ENCODE measurements at regions not wholly inside any gene's neighbourhood (a gene's known extent, or its start where the extent isn't known, plus 50 kb on each side); places are given as distances from the start of the nearest gene placed in this dataset.
"Not testable (repeated sequence)": the region's sequence is repeated elsewhere in the genome, so short reads cannot be mapped to it uniquely, and the experiment has no call there.

GRCh38 chr5:163580516-163580915, 75.1 kb downstream of the MAT2B start:
- TF ChIP-seq EGR1 (IDR thresholded peaks at IDR 0.05; ENCODE audit: low read depth in 2 of 2), result no peak
- TF ChIP-seq HNF4A (conservative IDR thresholded peaks at IDR 0.05), result peak in 1 of 2 donors; percentile 15
- no peak for TF ChIP-seq GABPA (IDR thresholded peaks at IDR 0.05 in 1 of 2, conservative IDR thresholded peaks at IDR 0.05 in 1 of 2)
- TF ChIP-seq ZBTB33 (IDR thresholded peaks at IDR 0.05), result no peak
- no peak for TF ChIP-seq SP1 (IDR thresholded peaks at IDR 0.05)
- TF ChIP-seq FOXA1 (IDR thresholded peaks at IDR 0.05), result no peak
- Histone ChIP-seq H3K4me3 (ENCODE audit: low read depth in 1 of 3, low read length in 3 of 3) (no peak overlapping the region), H3K36me3 (ENCODE audit: control insufficient read depth in 4 of 4, insufficient read depth in 3 of 4, low read depth in 1 of 4, low read length in 3 of 4) (no peaks in the 10 kb centered on the region), H3K27me3 (ENCODE audit: control insufficient read depth in 4 of 4, insufficient read depth in 4 of 4, low read length in 3 of 4) (no peaks in the 10 kb centered on the region), H3K9ac (ENCODE audit: low read depth in 1 of 2, low read length in 2 of 2) (no peak overlapping the region), H3K9me3 (ENCODE audit: control insufficient read depth in 4 of 4, low read length in 3 of 4) (no peaks in the 10 kb centered on the region), H3K27ac (ENCODE audit: low read depth in 1 of 2, low read length in 2 of 2) (no peak overlapping the region), H3K4me1 (ENCODE audit: control insufficient read depth in 4 of 4, insufficient read depth in 4 of 4, low read length in 3 of 4) (peaks cover 0 to 4% (median 0%) of the 10 kb centered on the region in 4 donors)
- WGBS, result 56% methylated on average over 2 of the region's 2 CpGs
- no peak for DNase-seq (ENCODE audit: low spot score)

GRCh38 chr5:163583491-163584153, 78.2 kb downstream of the MAT2B start:
- not testable (repeated sequence) for H3K27ac ChIP-seq (ENCODE audit: low read depth in 1 of 2, low read length in 2 of 2); DNase-seq (ENCODE audit: low spot score); H3K4me1 ChIP-seq (ENCODE audit: control insufficient read depth in 4 of 4, insufficient read depth in 4 of 4, low read length in 3 of 4); H3K9me3 ChIP-seq (ENCODE audit: control insufficient read depth in 4 of 4, low read length in 3 of 4); H3K9ac ChIP-seq (ENCODE audit: low read depth in 1 of 2, low read length in 2 of 2); H3K36me3 ChIP-seq (ENCODE audit: control insufficient read depth in 4 of 4, insufficient read depth in 3 of 4, low read depth in 1 of 4, low read length in 3 of 4); H3K27me3 ChIP-seq (ENCODE audit: control insufficient read depth in 4 of 4, insufficient read depth in 4 of 4, low read length in 3 of 4); H3K4me3 ChIP-seq (ENCODE audit: low read depth in 1 of 3, low read length in 3 of 3)
- 94% methylated on average over 50 of the region's 50 CpGs for WGBS

- 57% methylated on average over 1 of the region's 1 CpG for WGBS
Observed at GRCh38 chr5:163585206-163585605, 79.8 kb downstream of the MAT2B start.

More at GRCh38 chr5:163585206-163585605, 79.8 kb downstream of the MAT2B start:
- H3K9ac ChIP-seq (ENCODE audit: low read depth in 1 of 2, low read length in 2 of 2), result no peak overlapping the region
- H3K9me3 ChIP-seq (ENCODE audit: control insufficient read depth in 4 of 4, low read length in 3 of 4), result no peaks in the 10 kb centered on the region
- peaks cover 0 to 4% (median 0%) of the 10 kb centered on the region in 4 donors for H3K4me1 ChIP-seq (ENCODE audit: control insufficient read depth in 4 of 4, insufficient read depth in 4 of 4, low read length in 3 of 4)
- H3K36me3 ChIP-seq (ENCODE audit: control insufficient read depth in 4 of 4, insufficient read depth in 3 of 4, low read depth in 1 of 4, low read length in 3 of 4), result no peaks in the 10 kb centered on the region
- H3K27ac ChIP-seq (ENCODE audit: low read depth in 1 of 2, low read length in 2 of 2), result no peak overlapping the region
- TF ChIP-seq SP1 (IDR thresholded peaks at IDR 0.05) (no peak), HNF4G (IDR thresholded peaks at IDR 0.05) (no peak), GABPA (IDR thresholded peaks at IDR 0.05 in 1 of 2, conservative IDR thresholded peaks at IDR 0.05 in 1 of 2) (no peak), ZBTB33 (IDR thresholded peaks at IDR 0.05) (no peak), RXRA (IDR thresholded peaks at IDR 0.05) (no peak), HNF4A (conservative IDR thresholded peaks at IDR 0.05) (no peak), NR2F2 (IDR thresholded peaks at IDR 0.05) (no peak), EGR1 (IDR thresholded peaks at IDR 0.05; ENCODE audit: low read depth in 2 of 2) (no peak), TAF1 (conservative IDR thresholded peaks at IDR 0.05) (no peak)
- TF ChIP-seq, protein P1, sequence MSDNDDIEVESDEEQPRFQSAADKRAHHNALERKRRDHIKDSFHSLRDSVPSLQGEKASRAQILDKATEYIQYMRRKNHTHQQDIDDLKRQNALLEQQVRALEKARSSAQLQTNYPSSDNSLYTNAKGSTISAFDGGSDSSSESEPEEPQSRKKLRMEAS (IDR thresholded peaks at IDR 0.05), result no peak
- TF ChIP-seq, protein P2, sequence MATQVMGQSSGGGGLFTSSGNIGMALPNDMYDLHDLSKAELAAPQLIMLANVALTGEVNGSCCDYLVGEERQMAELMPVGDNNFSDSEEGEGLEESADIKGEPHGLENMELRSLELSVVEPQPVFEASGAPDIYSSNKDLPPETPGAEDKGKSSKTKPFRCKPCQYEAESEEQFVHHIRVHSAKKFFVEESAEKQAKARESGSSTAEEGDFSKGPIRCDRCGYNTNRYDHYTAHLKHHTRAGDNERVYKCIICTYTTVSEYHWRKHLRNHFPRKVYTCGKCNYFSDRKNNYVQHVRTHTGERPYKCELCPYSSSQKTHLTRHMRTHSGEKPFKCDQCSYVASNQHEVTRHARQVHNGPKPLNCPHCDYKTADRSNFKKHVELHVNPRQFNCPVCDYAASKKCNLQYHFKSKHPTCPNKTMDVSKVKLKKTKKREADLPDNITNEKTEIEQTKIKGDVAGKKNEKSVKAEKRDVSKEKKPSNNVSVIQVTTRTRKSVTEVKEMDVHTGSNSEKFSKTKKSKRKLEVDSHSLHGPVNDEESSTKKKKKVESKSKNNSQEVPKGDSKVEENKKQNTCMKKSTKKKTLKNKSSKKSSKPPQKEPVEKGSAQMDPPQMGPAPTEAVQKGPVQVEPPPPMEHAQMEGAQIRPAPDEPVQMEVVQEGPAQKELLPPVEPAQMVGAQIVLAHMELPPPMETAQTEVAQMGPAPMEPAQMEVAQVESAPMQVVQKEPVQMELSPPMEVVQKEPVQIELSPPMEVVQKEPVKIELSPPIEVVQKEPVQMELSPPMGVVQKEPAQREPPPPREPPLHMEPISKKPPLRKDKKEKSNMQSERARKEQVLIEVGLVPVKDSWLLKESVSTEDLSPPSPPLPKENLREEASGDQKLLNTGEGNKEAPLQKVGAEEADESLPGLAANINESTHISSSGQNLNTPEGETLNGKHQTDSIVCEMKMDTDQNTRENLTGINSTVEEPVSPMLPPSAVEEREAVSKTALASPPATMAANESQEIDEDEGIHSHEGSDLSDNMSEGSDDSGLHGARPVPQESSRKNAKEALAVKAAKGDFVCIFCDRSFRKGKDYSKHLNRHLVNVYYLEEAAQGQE (IDR thresholded peaks at IDR 0.05), result no peak
- DNase-seq (ENCODE audit: low spot score), result no peak
- H3K4me3 ChIP-seq (ENCODE audit: low read depth in 1 of 3, low read length in 3 of 3), result no peak overlapping the region
- H3K27me3 ChIP-seq (ENCODE audit: control insufficient read depth in 4 of 4, insufficient read depth in 4 of 4, low read length in 3 of 4), result peaks cover 0 to 5% (median 0%) of the 10 kb centered on the region in 4 donors

Measured in liver (tissue), 7 donors.